HepG2 (cell line): ENCODE measurements at regions not wholly inside any gene's neighbourhood (a gene's known extent, or its start where the extent isn't known, plus 50 kb on each side); places are given as distances from the start of the nearest gene placed in this dataset.

Source experiments
- ADNP ChIP-seq: sonication (generic); formaldehyde crosslinking; IDR thresholded peaks from 2 replicates; pipeline ENCODE4 v1.4.0; 2020; ENCODE audit warnings: missing genetic modification reagents
- DPF2 ChIP-seq: sonication (generic); formaldehyde crosslinking; IDR thresholded peaks from 2 replicates; pipeline ENCODE4 v1.4.0; 2020; ENCODE audit warnings: mild to moderate bottlenecking, low read depth, missing genetic modification reagents, borderline replicate concordance
- DRAP1 ChIP-seq: IDR thresholded peaks from 2 replicates; pipeline ENCODE4 v1.6.1; 2016; ENCODE audit warnings: missing genetic modification reagents, missing compliant biosample characterization
- EZH2 ChIP-seq: conservative IDR thresholded peaks from 2 replicates; pipeline ENCODE4 v1.6.1; 2012; ENCODE audit warnings: mild to moderate bottlenecking, low read depth, low read length, moderate library complexity
- NAIF1 ChIP-seq: sonication (generic); formaldehyde crosslinking; IDR thresholded peaks from 2 replicates; pipeline ENCODE4 v1.5.0; 2020; ENCODE audit warnings: mild to moderate bottlenecking, missing genetic modification reagents, borderline replicate concordance
- PITX1 ChIP-seq: sonication (generic); formaldehyde crosslinking; IDR thresholded peaks from 2 replicates; pipeline ENCODE4 v1.5.1; 2020; ENCODE audit warnings: mild to moderate bottlenecking, missing genetic modification reagents
- TFAP4 ChIP-seq: sonication (generic); IDR thresholded peaks from 2 replicates; pipeline ENCODE4 v1.6.1; 2016; ENCODE audit warnings: low read depth, borderline replicate concordance
- ZNF580 ChIP-seq: IDR thresholded peaks from 2 replicates; pipeline ENCODE4 v1.6.1; 2016; ENCODE audit warnings: low read depth, borderline replicate concordance
- ZNF678 ChIP-seq: sonication (generic); formaldehyde crosslinking; IDR thresholded peaks from 2 replicates; pipeline ENCODE4 v1.4.0; 2020; ENCODE audit warnings: mild to moderate bottlenecking, missing genetic modification reagents
- ZNF703 ChIP-seq: sonication (generic); formaldehyde crosslinking; IDR thresholded peaks from 2 replicates; pipeline ENCODE4 v1.5.1; 2020; ENCODE audit warnings: missing genetic modification reagents, mild to moderate bottlenecking, moderate library complexity, borderline replicate concordance
- ZNF770 ChIP-seq: sonication (generic); formaldehyde crosslinking; IDR thresholded peaks from 2 replicates; pipeline ENCODE4 v1.5.0; 2020; ENCODE audit warnings: mild to moderate bottlenecking, missing genetic modification reagents
- ZNF776 ChIP-seq: sonication (generic); formaldehyde crosslinking; IDR thresholded peaks from 2 replicates; pipeline ENCODE4 v1.4.0; 2020; ENCODE audit warnings: mild to moderate bottlenecking, missing genetic modification reagents
- ZNF879 ChIP-seq: sonication (generic); formaldehyde crosslinking; IDR thresholded peaks from 2 replicates; pipeline ENCODE4 v1.8.1; 2023; ENCODE audit warnings: missing genetic modification reagents
- ZNF883 ChIP-seq: sonication (generic); formaldehyde crosslinking; IDR thresholded peaks from 2 replicates; pipeline ENCODE4 v1.5.1; 2020; ENCODE audit warnings: mild to moderate bottlenecking, missing genetic modification reagents; ENCODE audit errors: not compliant biosample characterization
- TF ChIP-seq, protein P1 (sequence below): sonication (generic); formaldehyde crosslinking; IDR thresholded peaks from 2 replicates; pipeline ENCODE4 v1.5.0; 2020; ENCODE audit warnings: mild to moderate bottlenecking, missing genetic modification reagents
- TF ChIP-seq, protein P2 (sequence below): sonication (generic); formaldehyde crosslinking; IDR thresholded peaks from 2 replicates; pipeline ENCODE4 v1.9.0; 2022; ENCODE audit warnings: missing genetic modification reagents, mild to moderate bottlenecking, borderline replicate concordance

DNA sequence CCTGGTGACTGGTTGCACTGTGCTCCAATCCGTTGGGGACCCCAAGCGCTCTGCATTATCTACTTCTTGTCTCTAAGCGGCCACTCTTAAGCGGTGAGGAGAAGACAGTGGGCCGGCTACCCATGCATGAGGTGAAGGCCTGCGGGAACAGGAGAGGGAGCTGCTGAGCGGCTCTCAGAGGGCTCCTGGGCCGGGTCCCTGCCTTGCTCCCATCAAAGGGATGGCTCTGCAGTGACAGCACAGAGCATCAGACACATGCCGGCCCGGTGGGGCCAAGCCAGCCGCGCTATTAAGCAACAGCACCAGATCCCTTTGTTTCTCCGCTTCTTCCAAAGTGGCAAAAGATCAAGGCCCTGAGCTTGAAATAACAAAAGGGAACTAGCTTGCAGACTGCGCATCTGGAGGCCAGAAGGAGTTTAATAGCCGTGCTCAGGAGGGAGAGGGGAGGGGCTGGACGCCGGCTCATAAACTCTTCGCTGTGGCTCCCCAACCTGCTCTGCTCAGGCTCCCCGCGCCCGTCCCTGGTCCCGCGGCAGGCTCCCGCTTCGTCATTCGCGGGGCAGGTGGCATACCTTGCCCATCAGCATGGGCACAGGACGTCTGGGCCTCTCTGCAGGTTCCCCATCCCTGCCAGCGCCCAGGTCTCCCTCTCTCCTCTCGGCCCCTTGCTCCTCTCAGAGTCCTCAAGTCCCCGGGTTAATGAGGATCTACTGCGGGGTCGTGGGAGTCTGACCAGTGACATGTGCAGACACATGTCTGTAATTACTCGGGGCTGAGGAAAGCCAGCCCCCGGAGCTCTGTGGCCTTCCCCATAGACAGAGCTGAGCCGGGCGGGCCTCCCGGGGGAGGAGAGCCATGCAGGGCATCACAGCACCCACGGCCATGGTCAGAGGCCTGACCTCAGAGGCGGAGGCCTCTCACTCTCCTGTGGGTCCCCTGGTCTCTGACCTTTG, 96.7 kb downstream of the ASB1 start (continued):
- TF ChIP-seq ZNF883 = peak; percentile 49
- TF ChIP-seq DPF2 (CRISPR knock-in tag) = no peak
- no peak for TF ChIP-seq PITX1
- TF ChIP-seq EZH2 = no peak
- no peak for TF ChIP-seq ADNP
- TF ChIP-seq DRAP1 = no peak
- TF ChIP-seq ZNF703 = no peak
- TF ChIP-seq, protein P1, sequence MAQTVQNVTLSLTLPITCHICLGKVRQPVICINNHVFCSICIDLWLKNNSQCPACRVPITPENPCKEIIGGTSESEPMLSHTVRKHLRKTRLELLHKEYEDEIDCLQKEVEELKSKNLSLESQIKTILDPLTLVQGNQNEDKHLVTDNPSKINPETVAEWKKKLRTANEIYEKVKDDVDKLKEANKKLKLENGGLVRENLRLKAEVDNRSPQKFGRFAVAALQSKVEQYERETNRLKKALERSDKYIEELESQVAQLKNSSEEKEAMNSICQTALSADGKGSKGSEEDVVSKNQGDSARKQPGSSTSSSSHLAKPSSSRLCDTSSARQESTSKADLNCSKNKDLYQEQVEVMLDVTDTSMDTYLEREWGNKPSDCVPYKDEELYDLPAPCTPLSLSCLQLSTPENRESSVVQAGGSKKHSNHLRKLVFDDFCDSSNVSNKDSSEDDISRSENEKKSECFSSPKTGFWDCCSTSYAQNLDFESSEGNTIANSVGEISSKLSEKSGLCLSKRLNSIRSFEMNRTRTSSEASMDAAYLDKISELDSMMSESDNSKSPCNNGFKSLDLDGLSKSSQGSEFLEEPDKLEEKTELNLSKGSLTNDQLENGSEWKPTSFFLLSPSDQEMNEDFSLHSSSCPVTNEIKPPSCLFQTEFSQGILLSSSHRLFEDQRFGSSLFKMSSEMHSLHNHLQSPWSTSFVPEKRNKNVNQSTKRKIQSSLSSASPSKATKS (CRISPR knock-in tag) = no peak
- TF ChIP-seq ZNF678 = 0 out of 2 replicates have a peak, but pooled peaks have one; percentile 47
- TF ChIP-seq ZNF580 (CRISPR knock-in tag) = no peak; the same call in 1 of the 2 replicates
- TF ChIP-seq ZNF879 (CRISPR knock-in tag) = no peak
- peak; percentile 67; the same call in 1 of the 2 replicates for TF ChIP-seq TFAP4
- TF ChIP-seq, protein P2, sequence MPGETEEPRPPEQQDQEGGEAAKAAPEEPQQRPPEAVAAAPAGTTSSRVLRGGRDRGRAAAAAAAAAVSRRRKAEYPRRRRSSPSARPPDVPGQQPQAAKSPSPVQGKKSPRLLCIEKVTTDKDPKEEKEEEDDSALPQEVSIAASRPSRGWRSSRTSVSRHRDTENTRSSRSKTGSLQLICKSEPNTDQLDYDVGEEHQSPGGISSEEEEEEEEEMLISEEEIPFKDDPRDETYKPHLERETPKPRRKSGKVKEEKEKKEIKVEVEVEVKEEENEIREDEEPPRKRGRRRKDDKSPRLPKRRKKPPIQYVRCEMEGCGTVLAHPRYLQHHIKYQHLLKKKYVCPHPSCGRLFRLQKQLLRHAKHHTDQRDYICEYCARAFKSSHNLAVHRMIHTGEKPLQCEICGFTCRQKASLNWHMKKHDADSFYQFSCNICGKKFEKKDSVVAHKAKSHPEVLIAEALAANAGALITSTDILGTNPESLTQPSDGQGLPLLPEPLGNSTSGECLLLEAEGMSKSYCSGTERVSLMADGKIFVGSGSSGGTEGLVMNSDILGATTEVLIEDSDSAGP (CRISPR knock-in tag) = peak; percentile 34; the same call in 1 of the 2 replicates
- TF ChIP-seq NAIF1 (CRISPR knock-in tag) = no peak
- no peak for TF ChIP-seq ZNF770 (CRISPR knock-in tag)
- no peak for TF ChIP-seq ZNF776 (CRISPR knock-in tag)
